Mammary epithelial cell (primary cell): ENCODE measurements at regions not wholly inside any gene's neighbourhood (a gene's known extent, or its start where the extent isn't known, plus 50 kb on each side); places are given as distances from the start of the nearest gene placed in this dataset.

Experiments
- CTCF ChIP-seq, 2 donors: IDR thresholded peaks in 1 of 2; conservative IDR thresholded peaks in 1 of 2; 2 replicates each; pipeline ENCODE4 v1.5.1; 2011 to 2012; ENCODE audit warnings: inconsistent platforms in 2 of 2, low read length in 2 of 2, mild to moderate bottlenecking in 2 of 2, control low read depth in 1 of 2, low read depth in 1 of 2; ENCODE audit not compliant: insufficient read depth in 1 of 2; ENCODE audit errors: extremely low read depth in 1 of 2
- EZH2 ChIP-seq: IDR thresholded peaks from 2 replicates; pipeline ENCODE4 v1.6.1; 2012; ENCODE audit warnings: low read length, inconsistent platforms, borderline replicate concordance

GRCh38 chr13:50451609-50452008, 391.9 kb downstream of the DLEU7 start:
- TF ChIP-seq CTCF (conservative IDR thresholded peaks at IDR 0.05 in 1 of 2, IDR thresholded peaks at IDR 0.05 in 1 of 2; ENCODE audit: extremely low read depth in 1 of 2, insufficient read depth in 1 of 2, low read depth in 1 of 2, low read length in 2 of 2): no peak
- TF ChIP-seq EZH2: no peak
